IMR-90 (cell line): ENCODE measurements at regions not wholly inside any gene's neighbourhood (a gene's known extent, or its start where the extent isn't known, plus 50 kb on each side); places are given as distances from the start of the nearest gene placed in this dataset.

Experiments
- ATAC-seq: fragments of 200-7000 bp; cut with Tn5 transposase; 2 replicates; pipeline ENCODE4 v1.9.1; 2020; ENCODE audit warnings: low read depth, mild to moderate bottlenecking, moderate library complexity
- BruUV-seq: library from RNA; stranded (reverse); fragments of 400-500 nt; replicated peaks from 2 replicates; lab custom pipeline; 2021; lab: Mats Ljungman, UMichigan
- CTCF ChIA-PET: fragments of 300-600 bp; formaldehyde crosslinking; extraction: SDS; loops from one replicate; lab custom pipeline; 2021; ENCODE audit warnings: antibody characterized with exemption; lab: Yijun Ruan, JAX
- POLR2A ChIA-PET: fragments of 300-600 bp; sonication (Branson Sonifier 250); formaldehyde crosslinking; loops from one replicate; lab custom pipeline; 2022; ENCODE audit warnings: antibody characterized with exemption; ENCODE audit not compliant: unreplicated experiment; lab: Charles Lee
- DNase-seq: peaks from one replicate; pipeline ENCODE4 v3.0.0; 2013
- H2AFZ ChIP-seq: replicated peaks from 2 replicates; pipeline ENCODE3; 2013; ENCODE audit warnings: low read length, mild to moderate bottlenecking; ENCODE audit not compliant: poor library complexity
- H2AK5ac ChIP-seq: 2 replicates; pipeline ENCODE4 v1.6.1; 2013; ENCODE audit warnings: low read depth, low read length, inconsistent platforms
- H2AK9ac ChIP-seq: replicated peaks from 2 replicates; pipeline ENCODE3; 2013; ENCODE audit warnings: mild to moderate bottlenecking, low read depth, low read length, moderate library complexity; ENCODE audit not compliant: poor library complexity
- H2BK120ac ChIP-seq: 2 replicates; pipeline ENCODE4 v1.6.1; 2013; ENCODE audit warnings: low read depth, low read length, inconsistent platforms
- H2BK15ac ChIP-seq: 3 replicates; pipeline ENCODE4 v1.6.1; 2013; ENCODE audit warnings: low read depth, low read length, inconsistent platforms
- H2BK20ac ChIP-seq: 2 replicates; pipeline ENCODE4 v1.6.1; 2013; ENCODE audit warnings: low read depth, mild to moderate bottlenecking, inconsistent platforms, low read length, moderate library complexity
- H2BK5ac ChIP-seq: 2 replicates; pipeline ENCODE4 v1.6.1; 2013; ENCODE audit warnings: mild to moderate bottlenecking, low read depth, low read length, inconsistent platforms; ENCODE audit not compliant: poor library complexity, severe bottlenecking
- H3K14ac ChIP-seq: replicated peaks from 2 replicates; pipeline ENCODE4 v1.6.1; 2013; ENCODE audit warnings: low read depth, low read length, inconsistent platforms
- H3K18ac ChIP-seq: 2 replicates; pipeline ENCODE4 v1.6.1; 2013; ENCODE audit warnings: low read depth, low read length, control low read depth
- H3K23ac ChIP-seq: 2 replicates; pipeline ENCODE4 v1.6.1; 2013; ENCODE audit warnings: low read depth, low read length, inconsistent platforms
- H3K27ac ChIP-seq: 2 replicates; pipeline ENCODE4 v1.5.1; 2013; ENCODE audit warnings: mild to moderate bottlenecking, control low read depth, low read length; ENCODE audit not compliant: insufficient read depth
- H3K27me3 ChIP-seq: 2 replicates; pipeline ENCODE4 v1.6.1; 2013; ENCODE audit warnings: low read length; ENCODE audit not compliant: control insufficient read depth, insufficient read depth
- H3K36me3 ChIP-seq: 2 replicates; pipeline ENCODE4 v1.6.1; 2013; ENCODE audit warnings: low read length, mixed read lengths; ENCODE audit not compliant: control insufficient read depth, insufficient read depth
- H3K4ac ChIP-seq: 2 replicates; pipeline ENCODE4 v1.6.1; 2013; ENCODE audit warnings: low read depth, low read length, inconsistent platforms
- H3K4me1 ChIP-seq: 2 replicates; pipeline ENCODE4 v1.6.1; 2013; ENCODE audit warnings: low read length, mixed read lengths; ENCODE audit not compliant: control insufficient read depth, insufficient read depth
- H3K4me2 ChIP-seq: 2 replicates; pipeline ENCODE4 v1.6.1; 2013; ENCODE audit warnings: low read depth, mild to moderate bottlenecking, control low read depth, low read length, moderate library complexity
- H3K4me3 ChIP-seq: 2 replicates; pipeline ENCODE4 v1.5.1; 2013; ENCODE audit warnings: low read depth, mild to moderate bottlenecking, control low read depth, low read length, moderate library complexity; ENCODE audit not compliant: insufficient read depth
- H3K56ac ChIP-seq: 2 replicates; pipeline ENCODE4 v1.6.1; 2013; ENCODE audit warnings: low read length, inconsistent platforms; ENCODE audit not compliant: insufficient read depth; ENCODE audit errors: extremely low read depth
- H3K79me1 ChIP-seq, 2 experiments: 2 replicates each; pipeline ENCODE4 v1.6.1; 2013; ENCODE audit warnings: low read length in 2 of 2, inconsistent platforms in 1 of 2, low read depth in 1 of 2
- H3K9ac ChIP-seq: 2 replicates; pipeline ENCODE4 v1.6.1; 2013; ENCODE audit warnings: low read depth, low read length, control low read depth
- H3K9me1 ChIP-seq: 2 replicates; pipeline ENCODE4 v1.6.1; 2013; ENCODE audit warnings: low read length, inconsistent platforms; ENCODE audit not compliant: insufficient read depth
- H3K9me3 ChIP-seq: 2 replicates; pipeline ENCODE4 v1.6.1; 2013; ENCODE audit warnings: low read length; ENCODE audit not compliant: control insufficient read depth, insufficient read depth
- H4K20me1 ChIP-seq: 2 replicates; pipeline ENCODE4 v1.6.1; 2013; ENCODE audit warnings: low read length, inconsistent platforms; ENCODE audit not compliant: insufficient read depth
- H4K5ac ChIP-seq: 2 replicates; pipeline ENCODE4 v1.6.1; 2013; ENCODE audit warnings: mild to moderate bottlenecking, low read depth, low read length, control low read depth
- H4K8ac ChIP-seq, 2 experiments: 2 replicates each; pipeline ENCODE4 v1.6.1; 2013; ENCODE audit warnings: low read depth in 2 of 2, low read length in 2 of 2, control low read depth in 1 of 2, inconsistent platforms in 1 of 2
- H4K91ac ChIP-seq: 2 replicates; pipeline ENCODE4 v1.6.1; 2013; ENCODE audit warnings: low read depth, low read length, inconsistent platforms; ENCODE audit not compliant: insufficient read depth
- BHLHE40 ChIP-seq: fragments of 150-350 bp; IDR thresholded peaks from 2 replicates; pipeline ENCODE4 v1.6.1; 2016; ENCODE audit warnings: mild to moderate bottlenecking, low read depth, low read length
- CHD1 ChIP-seq: IDR thresholded peaks from 2 replicates; pipeline ENCODE4 v1.6.1; 2012; ENCODE audit warnings: low read depth, low read length, improper control_type of control experiment
- CTCF ChIP-seq: conservative IDR thresholded peaks from 2 replicates; pipeline ENCODE4 v1.5.1; 2012; ENCODE audit warnings: mild to moderate bottlenecking, low read depth, low read length, improper control_type of control experiment
- ELK1 ChIP-seq: fragments of 150-350 bp; IDR thresholded peaks from 2 replicates; pipeline ENCODE4 v1.6.1; 2016; ENCODE audit warnings: low read depth, mild to moderate bottlenecking, low read length, moderate library complexity, borderline replicate concordance
- FOS ChIP-seq: fragments of 150-350 bp; IDR thresholded peaks from 2 replicates; pipeline ENCODE4 v1.6.1; 2016; ENCODE audit warnings: low read depth, low read length
- MAFK ChIP-seq: IDR thresholded peaks from 2 replicates; pipeline ENCODE4 v1.6.1; 2012; ENCODE audit warnings: low read depth, low read length, improper control_type of control experiment
- MAZ ChIP-seq: IDR thresholded peaks from 2 replicates; pipeline ENCODE4 v1.6.1; 2012; ENCODE audit warnings: low read depth, mild to moderate bottlenecking, low read length, improper control_type of control experiment, moderate library complexity, borderline replicate concordance
- MXI1 ChIP-seq: IDR thresholded peaks from 2 replicates; pipeline ENCODE4 v1.6.1; 2012; ENCODE audit warnings: low read depth, mild to moderate bottlenecking, low read length, moderate library complexity, borderline replicate concordance
- NFE2L2 ChIP-seq: fragments of 150-350 bp; IDR thresholded peaks from 2 replicates; pipeline ENCODE4 v1.6.1; 2016; ENCODE audit warnings: low read depth, mild to moderate bottlenecking, low read length
- POLR2A ChIP-seq: IDR thresholded peaks from 2 replicates; pipeline ENCODE4 v1.6.1; 2012; ENCODE audit warnings: mild to moderate bottlenecking, low read depth, low read length
- RAD21 ChIP-seq: IDR thresholded peaks from 2 replicates; pipeline ENCODE4 v1.6.1; 2012; ENCODE audit warnings: low read length, improper control_type of control experiment
- RCOR1 ChIP-seq: IDR thresholded peaks from 2 replicates; pipeline ENCODE4 v1.6.1; 2012; ENCODE audit warnings: mild to moderate bottlenecking, low read length, improper control_type of control experiment; ENCODE audit not compliant: insufficient replicate concordance
- RFX5 ChIP-seq: IDR thresholded peaks from 2 replicates; pipeline ENCODE4 v1.8.0; 2012; ENCODE audit warnings: low read depth, mild to moderate bottlenecking, low read length, moderate library complexity
- SMC3 ChIP-seq: fragments of 150-350 bp; IDR thresholded peaks from 2 replicates; pipeline ENCODE4 v1.6.1; 2016; ENCODE audit warnings: low read depth, mild to moderate bottlenecking, antibody characterized with exemption, low read length, moderate library complexity
- USF2 ChIP-seq: fragments of 150-350 bp; IDR thresholded peaks from 2 replicates; pipeline ENCODE4 v1.6.1; 2017; ENCODE audit warnings: mild to moderate bottlenecking, antibody characterized with exemption, low read length, low read depth
- WGBS, 2 experiments: methylation state at CpG; one replicate each; pipeline versions ENCODE4 v1.1.5 to v1.1.7; 2013; ENCODE audit warnings: missing lambda C conversion rate in 2 of 2; ENCODE audit not compliant: insufficient read length in 1 of 2; ENCODE audit errors: extremely low coverage in 2 of 2; 5-methylcytosine and 5-hydroxymethylcytosine counted together
- dilution Hi-C: fragments of 300-500 bp; cut with HindIII; formaldehyde crosslinking; loops from one replicate; pipeline ENCODE4 v1.14.3; 2018; ENCODE audit warnings: low sequenced_read_pairs; ENCODE audit not compliant: unreplicated experiment
- in situ Hi-C: fragments of 300-500 bp; cut with MboI; formaldehyde crosslinking; loops from 3 replicates; pipeline ENCODE4 v1.14.3; 2019; ENCODE audit warnings: low sequenced_read_pairs, inconsistent platforms, mixed read lengths
- intact Hi-C: fragments of 100-400 bp; cut with micrococcal nuclease; formaldehyde crosslinking; loops from 2 replicates; pipeline ENCODE4 v1.10.0; 2022

GRCh38 chr11:38700111-38700510 is 2102.1 kb upstream of the RAG2 start:
- no peak overlapping the region for H2BK5ac ChIP-seq
- intact Hi-C loops (no loop called here), in situ Hi-C loops (no loop called here), dilution Hi-C loops (no loop called here)
- H3K36me3 ChIP-seq = no peaks in the 10 kb centered on the region
- H2BK15ac ChIP-seq = no peak overlapping the region
- no peak overlapping the region for H2BK20ac ChIP-seq
- H2AK5ac ChIP-seq = no peak overlapping the region
- H3K79me1 ChIP-seq = no peaks in the 10 kb centered on the region
- H3K27ac ChIP-seq = no peak overlapping the region
- H4K91ac ChIP-seq = no peak overlapping the region
- no peak overlapping the region for H3K4ac ChIP-seq
- ATAC-seq (no peak), DNase-seq (no peak)
- CTCF ChIA-PET = no interaction called here
- H3K4me3 ChIP-seq = no peak overlapping the region
- H2AK9ac ChIP-seq = no peak overlapping the region
- no peaks in the 10 kb centered on the region for H3K9me1 ChIP-seq
- no peak overlapping the region for H2BK120ac ChIP-seq
- POLR2A ChIA-PET = no interaction called here
- no peaks in the 10 kb centered on the region for H4K20me1 ChIP-seq
- no peak overlapping the region for H4K5ac ChIP-seq
- H3K23ac ChIP-seq = no peak overlapping the region
- H3K4me1 ChIP-seq = no peaks in the 10 kb centered on the region
- no peak overlapping the region for H3K56ac ChIP-seq
- H3K9ac ChIP-seq = no peak overlapping the region
- H4K8ac ChIP-seq = no peak overlapping the region
- BruUV-seq = no TSS peak
- no peak overlapping the region for H3K18ac ChIP-seq
- H3K9me3 ChIP-seq = peaks cover 2% of the 10 kb centered on the region; the same call in 1 of the 2 replicates
- no peak overlapping the region for H3K14ac ChIP-seq
- H3K4me2 ChIP-seq = no peak overlapping the region
- TF ChIP-seq NFE2L2 = no peak
- no peak for TF ChIP-seq USF2
- no peak for TF ChIP-seq MXI1
- TF ChIP-seq MAFK = no peak
- TF ChIP-seq SMC3 = no peak
- no peak for TF ChIP-seq RAD21
- no peak for TF ChIP-seq FOS
- no peak for TF ChIP-seq POLR2A
- TF ChIP-seq RFX5 = no peak
- TF ChIP-seq CHD1 = no peak
- TF ChIP-seq MAZ = no peak
- no peak for TF ChIP-seq CTCF
- no peak for TF ChIP-seq BHLHE40
- TF ChIP-seq RCOR1 = no peak
- TF ChIP-seq ELK1 = no peak
- no peaks in the 10 kb centered on the region for H3K27me3 ChIP-seq
- H2AFZ ChIP-seq = no peak overlapping the region
- WGBS, 2 experiments = no CpG with 5 or more reads among the region's 2 CpGs
